Testis (tissue), 2 donors: ENCODE measurements at regions not wholly inside any gene's neighbourhood (a gene's known extent, or its start where the extent isn't known, plus 50 kb on each side); places are given as distances from the start of the nearest gene placed in this dataset.
A peak's percentile ranks its signal among the peaks of the same experiment; 100 is the strongest.

Experiments
- DNase-seq: peaks from one replicate; pipeline ENCODE4 v3.0.0-alpha.2; 2019
- H3K27ac ChIP-seq, 2 donors: fragments of 200-600 bp; sonication (generic); one replicate each; pipeline ENCODE4 v1.5.1; 2019
- H3K27me3 ChIP-seq: fragments of 200-600 bp; sonication (generic); one replicate; pipeline ENCODE4 v1.5.1; 2019
- H3K36me3 ChIP-seq: fragments of 200-600 bp; sonication (generic); one replicate; pipeline ENCODE4 v1.5.1; 2017; ENCODE audit warnings: low read depth; ENCODE audit errors: missing control alignments
- H3K4me1 ChIP-seq: fragments of 200-600 bp; sonication (generic); one replicate; pipeline ENCODE4 v1.5.1; 2019
- H3K4me3 ChIP-seq, 2 donors: fragments of 200-600 bp; sonication (generic); one replicate each; pipeline ENCODE4 v1.5.1; 2017 to 2019
- H3K9me3 ChIP-seq: fragments of 200-600 bp; sonication (generic); one replicate; pipeline ENCODE4 v1.5.1; 2017
- POLR2A ChIP-seq: fragments of 450-650 bp; IDR thresholded peaks from one replicate; pipeline ENCODE4 v1.6.1; 2017; ENCODE audit warnings: antibody characterized with exemption, mild to moderate bottlenecking, moderate library complexity
- WGBS, 2 donors: methylation state at CpG; one replicate each; pipeline ENCODE4 v1.1.5; 2018; 5-methylcytosine and 5-hydroxymethylcytosine counted together
- intact Hi-C: fragments of 100-400 bp; cut with DNase I; formaldehyde crosslinking; loops from one replicate; pipeline ENCODE4 v1.15.1; 2023; ENCODE audit warnings: low total_unique reads
- TF ChIP-seq, protein P1 (sequence below), 3 experiments: fragments of 450-650 bp in 2 of 3; fragments of 200-600 bp in 1 of 3; sonication (generic) in 1 of 3; IDR thresholded peaks; one replicate each; pipeline ENCODE4 v1.5.1; 2016 to 2019; ENCODE audit warnings: antibody characterized with exemption in 3 of 3, mild to moderate bottlenecking in 2 of 3, moderate library complexity in 1 of 3

- no peaks in the 10 kb centered on the region for H3K36me3 ChIP-seq
These were observed 85.0 kb upstream of the ZNF81 start for GRCh38 chrX:47751670-47752069.

GRCh38 chrX:47749185-47749967 is 87.3 kb upstream of the ZNF81 start:
- H3K27ac ChIP-seq: peak overlapping the region in 1 of 2 donors; percentile 19
- WGBS, 2 donors: 53 to 72% methylated on average over 3 to 7 of the region's 7 CpGs

More at GRCh38 chrX:47751670-47752069, 85.0 kb upstream of the ZNF81 start:
- no peak overlapping the region for H3K4me3 ChIP-seq
- DNase-seq: peak; percentile 64
- TF ChIP-seq POLR2A: no peak
- TF ChIP-seq, protein P1, sequence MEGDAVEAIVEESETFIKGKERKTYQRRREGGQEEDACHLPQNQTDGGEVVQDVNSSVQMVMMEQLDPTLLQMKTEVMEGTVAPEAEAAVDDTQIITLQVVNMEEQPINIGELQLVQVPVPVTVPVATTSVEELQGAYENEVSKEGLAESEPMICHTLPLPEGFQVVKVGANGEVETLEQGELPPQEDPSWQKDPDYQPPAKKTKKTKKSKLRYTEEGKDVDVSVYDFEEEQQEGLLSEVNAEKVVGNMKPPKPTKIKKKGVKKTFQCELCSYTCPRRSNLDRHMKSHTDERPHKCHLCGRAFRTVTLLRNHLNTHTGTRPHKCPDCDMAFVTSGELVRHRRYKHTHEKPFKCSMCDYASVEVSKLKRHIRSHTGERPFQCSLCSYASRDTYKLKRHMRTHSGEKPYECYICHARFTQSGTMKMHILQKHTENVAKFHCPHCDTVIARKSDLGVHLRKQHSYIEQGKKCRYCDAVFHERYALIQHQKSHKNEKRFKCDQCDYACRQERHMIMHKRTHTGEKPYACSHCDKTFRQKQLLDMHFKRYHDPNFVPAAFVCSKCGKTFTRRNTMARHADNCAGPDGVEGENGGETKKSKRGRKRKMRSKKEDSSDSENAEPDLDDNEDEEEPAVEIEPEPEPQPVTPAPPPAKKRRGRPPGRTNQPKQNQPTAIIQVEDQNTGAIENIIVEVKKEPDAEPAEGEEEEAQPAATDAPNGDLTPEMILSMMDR (IDR thresholded peaks at IDR 0.05): peak in 2 of 3 experiments; percentile 22 to 24
- no peaks in the 10 kb centered on the region for H3K27me3 ChIP-seq
- H3K27ac ChIP-seq: no peak overlapping the region
- H3K4me1 ChIP-seq: peaks cover 18% of the 10 kb centered on the region
- WGBS, 2 donors: 73% methylated on average over 3 of the region's 6 CpGs; no CpG with 5 or more reads in 1 of the 2 donors
- intact Hi-C loops: no loop called here
- H3K9me3 ChIP-seq: no peaks in the 10 kb centered on the region

GRCh38 chrX:47748576-47748975 is 88.1 kb upstream of the ZNF81 start:
- no peaks in the 10 kb centered on the region for H3K9me3 ChIP-seq
- intact Hi-C loops: no loop called here
- H3K27ac ChIP-seq: peak overlapping the region in 1 of 2 donors; percentile 19
- DNase-seq: no peak
- H3K4me1 ChIP-seq: peaks cover 17% of the 10 kb centered on the region
- no peak overlapping the region for H3K4me3 ChIP-seq
- no peaks in the 10 kb centered on the region for H3K27me3 ChIP-seq
- WGBS, 2 donors: 85 to 91% methylated on average over 2 to 4 of the region's 4 CpGs
- TF ChIP-seq POLR2A: no peak
- TF ChIP-seq, protein P1 (IDR thresholded peaks at IDR 0.05): no peak
- H3K36me3 ChIP-seq: no peaks in the 10 kb centered on the region

More at GRCh38 chrX:47749185-47749967, 87.3 kb upstream of the ZNF81 start:
- Histone ChIP-seq H3K4me1 (peaks cover 18% of the 10 kb centered on the region), H3K27me3 (no peaks in the 10 kb centered on the region), H3K36me3 (no peaks in the 10 kb centered on the region), H3K9me3 (no peaks in the 10 kb centered on the region), H3K4me3 (no peak overlapping the region)
- DNase-seq: peak; percentile 19
- intact Hi-C loops: no loop called here
- TF ChIP-seq, protein P1 (IDR thresholded peaks at IDR 0.05): no peak
- no peak for TF ChIP-seq POLR2A

- H3K4me1 ChIP-seq: peaks cover 6% of the 10 kb centered on the region
- intact Hi-C loops: no loop called here
- no peak overlapping the region for H3K4me3 ChIP-seq
- no peaks in the 10 kb centered on the region for H3K36me3 ChIP-seq
- H3K27me3 ChIP-seq: no peaks in the 10 kb centered on the region
- no peak for TF ChIP-seq POLR2A
- no peak for DNase-seq
- no peaks in the 10 kb centered on the region for H3K9me3 ChIP-seq
- 24 to 34% methylated on average over 3 of the region's 3 CpGs for WGBS, 2 donors
- peak overlapping the region in 1 of 2 donors; percentile 50 for H3K27ac ChIP-seq
These were observed 87.5 kb upstream of the UXT start for GRCh38 chrX:47746446-47746845.

DNA sequence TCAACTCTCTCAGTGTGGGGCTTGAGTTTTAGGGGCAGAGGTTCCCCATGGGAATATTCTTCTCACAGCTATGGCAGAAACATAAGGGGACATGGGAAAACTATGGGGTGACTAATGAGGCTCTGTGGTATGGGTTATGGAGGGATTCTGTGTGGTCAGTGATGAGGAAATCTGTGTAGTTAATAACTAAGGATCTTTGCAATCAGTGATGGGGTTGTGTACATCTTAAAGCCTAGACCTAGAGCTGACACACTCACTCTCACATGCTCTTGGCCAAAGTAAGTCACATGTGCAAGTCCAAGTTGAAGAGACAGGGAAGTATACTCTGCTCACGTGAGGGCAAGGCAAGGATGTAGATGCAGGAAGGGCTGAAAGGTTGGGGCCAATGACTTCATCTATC is 86.4 kb upstream of the UXT start:
- intact Hi-C loops: no loop called here
- no peak for TF ChIP-seq POLR2A
- TF ChIP-seq, protein P1 (IDR thresholded peaks at IDR 0.05): no peak
- H3K27ac ChIP-seq: no peak overlapping the region
- no peaks in the 10 kb centered on the region for H3K9me3 ChIP-seq
- H3K36me3 ChIP-seq: no peaks in the 10 kb centered on the region
- no peak overlapping the region for H3K4me3 ChIP-seq
- no peaks in the 10 kb centered on the region for H3K27me3 ChIP-seq
- 67 to 71% methylated on average over 1 of the region's 1 CpG for WGBS, 2 donors
- peaks cover 6% of the 10 kb centered on the region for H3K4me1 ChIP-seq
- DNase-seq: no peak
